Caco-2 (cell line): ENCODE measurements at regions not wholly inside any gene's neighbourhood (a gene's known extent, or its start where the extent isn't known, plus 50 kb on each side); places are given as distances from the start of the nearest gene placed in this dataset.

Experiments used
- BruUV-seq: library from RNA; stranded (reverse); fragments of 400-500 nt; replicated peaks from 2 replicates; lab custom pipeline; 2021; lab: Mats Ljungman, UMichigan
- CTCF ChIA-PET: fragments of 300-600 bp; sonication (Branson Sonifier 250); formaldehyde crosslinking; loops from one replicate; lab custom pipeline; 2022; ENCODE audit warnings: antibody characterized with exemption; lab: Charles Lee
- POLR2A ChIA-PET: fragments of 300-600 bp; sonication (Branson Sonifier 250); formaldehyde crosslinking; loops from one replicate; lab custom pipeline; 2022; ENCODE audit warnings: antibody characterized with exemption; lab: Charles Lee
- DNase-seq, 2 experiments: peaks; one replicate each; pipeline versions ENCODE4 v3.0.0 to v3.0.0-alpha.2; 2020 to 2022
- H3K27me3 ChIP-seq: replicated peaks from 2 replicates; pipeline ENCODE4 v1.6.0; 2011; ENCODE audit warnings: low read length; ENCODE audit not compliant: control insufficient read depth, insufficient read depth
- H3K36me3 ChIP-seq: 2 replicates; pipeline ENCODE4 v1.5.1; 2011; ENCODE audit warnings: low read length; ENCODE audit not compliant: control insufficient read depth, insufficient read depth
- H3K4me1 ChIP-seq: fragments of 250-450 bp; sonication (Bioruptor Pico); 2 replicates; pipeline ENCODE4 v1.5.1; 2020; ENCODE audit warnings: mild to moderate bottlenecking
- H3K4me3 ChIP-seq: 2 replicates; pipeline ENCODE4 v1.5.1; 2011; ENCODE audit warnings: low read depth, mild to moderate bottlenecking, control low read depth, low read length
- H3K9me3 ChIP-seq: fragments of 250-450 bp; sonication (Bioruptor Pico); 2 replicates; pipeline ENCODE4 v1.5.1; 2020; ENCODE audit warnings: mild to moderate bottlenecking, moderate library complexity
- H3K27ac Mint-ChIP-seq: one replicate; pipeline ENCODE4 v1.8.0; 2022; ENCODE audit warnings: mixed read lengths; ENCODE audit not compliant: unreplicated experiment
- H3K27me3 Mint-ChIP-seq: one replicate; pipeline ENCODE4 v1.8.0; 2022; ENCODE audit warnings: mixed read lengths; ENCODE audit not compliant: insufficient read depth, unreplicated experiment
- H3K36me3 Mint-ChIP-seq: one replicate; pipeline ENCODE4 v1.8.0; 2022; ENCODE audit warnings: mild to moderate bottlenecking, mixed read lengths; ENCODE audit not compliant: insufficient read depth, unreplicated experiment
- H3K4me1 Mint-ChIP-seq: one replicate; pipeline ENCODE4 v1.8.0; 2022; ENCODE audit warnings: low read depth, mixed read lengths; ENCODE audit not compliant: unreplicated experiment
- H3K4me3 Mint-ChIP-seq: one replicate; pipeline ENCODE4 v1.8.0; 2022; ENCODE audit warnings: mild to moderate bottlenecking, moderate library complexity, mixed read lengths; ENCODE audit not compliant: unreplicated experiment
- H3K9me3 Mint-ChIP-seq: one replicate; pipeline ENCODE4 v1.8.0; 2022; ENCODE audit warnings: mixed read lengths; ENCODE audit not compliant: unreplicated experiment
- CTCF ChIP-seq, 2 experiments: fragments of 200-600 bp in 1 of 2; IDR thresholded peaks; 1 replicate in 1 of 2; 2 replicates in 1 of 2; pipeline versions ENCODE4 v1.5.1 to v1.8.0; 2011 to 2022; ENCODE audit warnings: antibody characterized with exemption in 1 of 2, control low read depth in 1 of 2, inconsistent platforms in 1 of 2, low read depth in 1 of 2, low read length in 1 of 2, mild to moderate bottlenecking in 1 of 2, moderate library complexity in 1 of 2; ENCODE audit not compliant: insufficient read depth in 1 of 2, severe bottlenecking in 1 of 2, unreplicated experiment in 1 of 2
- intact Hi-C: fragments of 100-400 bp; cut with micrococcal nuclease; formaldehyde crosslinking; loops from one replicate; pipeline ENCODE4 v1.10.0; 2022; ENCODE audit not compliant: unreplicated experiment

GRCh38 chr20:60650087-60650486 is 602.0 kb upstream of the CDH4 start:
- Histone ChIP-seq H3K27me3 (no peaks in the 10 kb centered on the region), H3K36me3 (no peaks in the 10 kb centered on the region), H3K9me3 (peaks cover 18% of the 10 kb centered on the region; the same call in 1 of the 2 replicates), H3K4me3 (no peak overlapping the region), H3K4me1 (no peaks in the 10 kb centered on the region)
- BruUV-seq: no TSS peak
- ChIA-PET POLR2A (no interaction called here), CTCF (no interaction called here)
- H3K27me3 Mint-ChIP-seq: peaks cover 3% of the 10 kb centered on the region
- H3K4me1 Mint-ChIP-seq: no peaks in the 10 kb centered on the region
- no peak for DNase-seq
- no peak for TF ChIP-seq CTCF (IDR thresholded peaks at IDR 0.05; ENCODE audit: insufficient read depth in 1 of 2, low read depth in 1 of 2, low read length in 1 of 2, severe bottlenecking in 1 of 2, unreplicated experiment in 1 of 2)
- peaks cover 6% of the 10 kb centered on the region for H3K36me3 Mint-ChIP-seq
- H3K4me3 Mint-ChIP-seq: no peak overlapping the region
- intact Hi-C loops: no loop called here
- H3K27ac Mint-ChIP-seq: no peak overlapping the region
- H3K9me3 Mint-ChIP-seq: peaks cover 34% of the 10 kb centered on the region

GRCh38 chr20:60652046-60652445 is 600.0 kb upstream of the CDH4 start:
- H3K36me3 Mint-ChIP-seq: peaks cover 6% of the 10 kb centered on the region
- Histone ChIP-seq H3K4me3 (no peak overlapping the region), H3K9me3 (peaks cover 18% of the 10 kb centered on the region; the same call in 1 of the 2 replicates), H3K27me3 (no peaks in the 10 kb centered on the region), H3K4me1 (no peaks in the 10 kb centered on the region), H3K36me3 (no peaks in the 10 kb centered on the region)
- H3K4me1 Mint-ChIP-seq: no peaks in the 10 kb centered on the region
- peaks cover 46% of the 10 kb centered on the region for H3K9me3 Mint-ChIP-seq
- H3K27me3 Mint-ChIP-seq: peaks cover 9% of the 10 kb centered on the region
- H3K4me3 Mint-ChIP-seq: no peak overlapping the region
- CTCF ChIA-PET: no interaction called here
- TF ChIP-seq CTCF (IDR thresholded peaks at IDR 0.05; ENCODE audit: insufficient read depth in 1 of 2, low read depth in 1 of 2, low read length in 1 of 2, severe bottlenecking in 1 of 2, unreplicated experiment in 1 of 2): no peak
- no TSS peak for BruUV-seq
- H3K27ac Mint-ChIP-seq: no peak overlapping the region
- POLR2A ChIA-PET: no interaction called here
- intact Hi-C loops: no loop called here
- no peak for DNase-seq

GRCh38 chr20:60652615-60653014 is 599.4 kb upstream of the CDH4 start:
- no TSS peak for BruUV-seq
- TF ChIP-seq CTCF (IDR thresholded peaks at IDR 0.05; ENCODE audit: insufficient read depth in 1 of 2, low read depth in 1 of 2, low read length in 1 of 2, severe bottlenecking in 1 of 2, unreplicated experiment in 1 of 2): no peak
- Mint-ChIP-seq H3K4me3 (no peak overlapping the region), H3K36me3 (peaks cover 6% of the 10 kb centered on the region), H3K4me1 (no peaks in the 10 kb centered on the region), H3K27me3 (peaks cover 11% of the 10 kb centered on the region), H3K9me3 (peaks cover 46% of the 10 kb centered on the region), H3K27ac (no peak overlapping the region)
- Histone ChIP-seq H3K4me1 (no peaks in the 10 kb centered on the region), H3K36me3 (no peaks in the 10 kb centered on the region), H3K9me3 (peaks cover 18% of the 10 kb centered on the region; the same call in 1 of the 2 replicates), H3K4me3 (no peak overlapping the region), H3K27me3 (no peaks in the 10 kb centered on the region)
- intact Hi-C loops: no loop called here
- CTCF ChIA-PET: no interaction called here
- POLR2A ChIA-PET: no interaction called here
- DNase-seq: no peak
